Right atrium auricular region (tissue), 2 donors: ENCODE measurements at regions not wholly inside any gene's neighbourhood (a gene's known extent, or its start where the extent isn't known, plus 50 kb on each side); places are given as distances from the start of the nearest gene placed in this dataset.
A peak's percentile ranks its signal among the peaks of the same experiment; 100 is the strongest.

Source experiments
- DNase-seq: peaks from one replicate; pipeline ENCODE4 v3.0.0-alpha.2; 2019; ENCODE audit warnings: low spot score
- H3K27ac ChIP-seq, 2 donors: fragments of 200-600 bp; sonication (generic); 1 replicate in 1 of 2; 2 replicates in 1 of 2; pipeline ENCODE4 v1.5.1; 2016 to 2019
- H3K27me3 ChIP-seq, 2 donors: fragments of 200-600 bp; sonication (generic); one replicate each; pipeline versions ENCODE4 v1.5.1 to v1.6.0; 2017 to 2019
- H3K36me3 ChIP-seq: fragments of 200-600 bp; sonication (generic); one replicate; pipeline ENCODE4 v1.5.1; 2016
- H3K4me1 ChIP-seq, 2 donors: fragments of 200-600 bp; sonication (generic); one replicate each; pipeline versions ENCODE4 v1.5.1 to v1.6.0; 2017 to 2019
- H3K4me3 ChIP-seq, 2 donors: fragments of 200-600 bp; sonication (generic); 1 replicate in 1 of 2; 2 replicates in 1 of 2; pipeline ENCODE4 v1.5.1; 2017 to 2019; ENCODE audit warnings: mild to moderate bottlenecking in 1 of 2, moderate library complexity in 1 of 2
- H3K9me3 ChIP-seq, 2 donors: fragments of 200-600 bp; sonication (generic); one replicate each; pipeline ENCODE4 v1.5.1; 2019
- TF ChIP-seq, protein P1 (sequence below), 2 donors: fragments of 200-600 bp; sonication (generic); IDR thresholded peaks; one replicate each; pipeline ENCODE4 v1.5.1; 2019; ENCODE audit warnings: antibody characterized with exemption in 2 of 2

DNA sequence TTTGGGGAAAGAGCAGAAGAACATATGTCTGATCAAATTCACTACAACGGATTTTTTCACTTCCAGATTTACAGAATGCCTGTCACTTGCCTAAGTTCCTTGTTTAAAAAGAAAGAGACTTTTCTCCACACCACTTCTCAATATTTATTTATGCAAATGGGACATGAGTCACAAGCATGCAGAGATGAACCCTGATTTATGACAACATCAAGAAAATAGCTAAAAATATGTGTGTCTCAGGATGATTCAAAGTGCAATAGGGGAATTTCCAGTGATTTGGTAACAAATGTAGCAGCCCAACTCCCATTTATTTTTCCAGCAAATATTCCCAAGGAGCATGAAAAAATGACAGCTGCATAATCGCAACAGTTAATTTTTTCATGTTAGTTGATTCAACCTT lies 180.4 kb upstream of the FAT1 start:
- no peaks in the 10 kb centered on the region for H3K27me3 ChIP-seq
- H3K36me3 ChIP-seq = no peaks in the 10 kb centered on the region
- no peaks in the 10 kb centered on the region for H3K4me1 ChIP-seq
- TF ChIP-seq, protein P1, sequence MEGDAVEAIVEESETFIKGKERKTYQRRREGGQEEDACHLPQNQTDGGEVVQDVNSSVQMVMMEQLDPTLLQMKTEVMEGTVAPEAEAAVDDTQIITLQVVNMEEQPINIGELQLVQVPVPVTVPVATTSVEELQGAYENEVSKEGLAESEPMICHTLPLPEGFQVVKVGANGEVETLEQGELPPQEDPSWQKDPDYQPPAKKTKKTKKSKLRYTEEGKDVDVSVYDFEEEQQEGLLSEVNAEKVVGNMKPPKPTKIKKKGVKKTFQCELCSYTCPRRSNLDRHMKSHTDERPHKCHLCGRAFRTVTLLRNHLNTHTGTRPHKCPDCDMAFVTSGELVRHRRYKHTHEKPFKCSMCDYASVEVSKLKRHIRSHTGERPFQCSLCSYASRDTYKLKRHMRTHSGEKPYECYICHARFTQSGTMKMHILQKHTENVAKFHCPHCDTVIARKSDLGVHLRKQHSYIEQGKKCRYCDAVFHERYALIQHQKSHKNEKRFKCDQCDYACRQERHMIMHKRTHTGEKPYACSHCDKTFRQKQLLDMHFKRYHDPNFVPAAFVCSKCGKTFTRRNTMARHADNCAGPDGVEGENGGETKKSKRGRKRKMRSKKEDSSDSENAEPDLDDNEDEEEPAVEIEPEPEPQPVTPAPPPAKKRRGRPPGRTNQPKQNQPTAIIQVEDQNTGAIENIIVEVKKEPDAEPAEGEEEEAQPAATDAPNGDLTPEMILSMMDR (IDR thresholded peaks at IDR 0.05) = no peak
- no peak overlapping the region for H3K4me3 ChIP-seq
- DNase-seq = no peak
- no peaks in the 10 kb centered on the region for H3K9me3 ChIP-seq
- H3K27ac ChIP-seq = peak overlapping the region in 1 of 2 donors; percentile 37

DNA sequence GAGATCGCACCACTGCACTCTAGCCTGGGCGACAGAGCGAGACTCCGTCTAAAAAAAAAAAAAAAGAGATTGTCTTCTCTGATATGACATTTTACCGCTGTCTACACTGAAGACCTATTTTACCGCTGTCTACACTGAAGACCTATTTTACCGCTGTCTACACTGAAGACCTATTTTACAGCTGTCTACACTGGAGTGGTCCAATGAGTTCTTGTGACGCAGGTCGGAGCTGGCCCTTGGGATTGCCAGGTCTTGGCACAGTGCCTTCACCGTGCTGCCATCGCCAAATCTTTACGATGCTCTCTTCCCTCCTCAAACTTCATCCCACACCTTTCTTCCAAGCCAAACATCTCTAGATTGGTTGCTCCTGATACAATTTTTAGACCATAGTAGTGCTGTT lies 183.1 kb upstream of the FAT1 start:
- H3K27ac ChIP-seq = no peak overlapping the region
- no peak for DNase-seq
- TF ChIP-seq, protein P1 (IDR thresholded peaks at IDR 0.05) = no peak

DNA sequence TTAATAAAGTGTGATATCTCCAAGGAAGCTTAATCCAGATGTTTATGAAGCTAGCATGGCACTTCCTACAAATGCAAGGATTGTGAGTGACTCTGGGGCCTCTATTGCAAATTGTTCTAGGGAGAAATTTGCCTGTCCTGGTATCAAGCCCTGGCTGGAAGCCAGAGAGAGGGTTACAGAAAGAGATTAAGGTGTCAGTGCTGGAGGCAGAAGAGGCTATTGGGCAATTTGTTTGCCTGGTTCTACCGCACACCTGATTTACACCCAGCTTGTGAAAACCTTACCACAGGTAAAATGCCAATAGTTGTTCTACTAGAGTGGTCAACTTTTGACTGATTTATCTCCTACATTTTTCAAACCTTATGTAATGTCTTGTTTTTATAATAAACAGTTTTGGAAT lies 186.7 kb upstream of the FAT1 start:
- Histone ChIP-seq H3K27me3 (no peaks in the 10 kb centered on the region), H3K9me3 (no peaks in the 10 kb centered on the region), H3K27ac (no peak overlapping the region), H3K4me1 (no peaks in the 10 kb centered on the region), H3K4me3 (no peak overlapping the region), H3K36me3 (no peaks in the 10 kb centered on the region)
- TF ChIP-seq, protein P1 (IDR thresholded peaks at IDR 0.05) = no peak
- DNase-seq = no peak

More for the DNA sequence above, 183.1 kb upstream of the FAT1 start:
- no peaks in the 10 kb centered on the region for H3K27me3 ChIP-seq
- H3K4me3 ChIP-seq = no peak overlapping the region
- H3K9me3 ChIP-seq = no peaks in the 10 kb centered on the region
- no peaks in the 10 kb centered on the region for H3K36me3 ChIP-seq
- no peaks in the 10 kb centered on the region for H3K4me1 ChIP-seq

DNA sequence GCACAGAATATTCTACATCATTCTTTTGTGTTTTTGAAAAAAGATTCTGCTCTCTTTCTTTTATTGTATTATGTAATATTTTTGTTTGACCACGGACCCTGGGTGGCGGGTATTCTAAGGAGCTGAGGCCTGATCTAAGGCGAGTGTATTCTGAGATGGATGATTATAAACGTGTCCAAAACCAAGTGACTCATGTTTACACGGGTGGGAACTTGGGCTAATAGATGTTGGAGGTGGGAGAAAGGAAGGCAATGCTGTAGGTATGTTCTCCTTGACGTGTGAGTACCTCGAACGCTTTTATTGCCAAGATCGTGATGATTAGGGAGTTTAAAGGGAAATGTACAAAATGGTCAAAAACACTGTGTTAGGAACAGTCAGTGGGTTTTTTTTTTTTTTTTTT lies 188.9 kb upstream of the FAT1 start:
- no peaks in the 10 kb centered on the region for H3K27me3 ChIP-seq
- no peak overlapping the region for H3K27ac ChIP-seq
- H3K36me3 ChIP-seq = no peaks in the 10 kb centered on the region
- H3K9me3 ChIP-seq = no peaks in the 10 kb centered on the region
- no peak for DNase-seq
- H3K4me3 ChIP-seq = no peak overlapping the region
- TF ChIP-seq, protein P1 (IDR thresholded peaks at IDR 0.05) = no peak
- H3K4me1 ChIP-seq = no peaks in the 10 kb centered on the region

DNA sequence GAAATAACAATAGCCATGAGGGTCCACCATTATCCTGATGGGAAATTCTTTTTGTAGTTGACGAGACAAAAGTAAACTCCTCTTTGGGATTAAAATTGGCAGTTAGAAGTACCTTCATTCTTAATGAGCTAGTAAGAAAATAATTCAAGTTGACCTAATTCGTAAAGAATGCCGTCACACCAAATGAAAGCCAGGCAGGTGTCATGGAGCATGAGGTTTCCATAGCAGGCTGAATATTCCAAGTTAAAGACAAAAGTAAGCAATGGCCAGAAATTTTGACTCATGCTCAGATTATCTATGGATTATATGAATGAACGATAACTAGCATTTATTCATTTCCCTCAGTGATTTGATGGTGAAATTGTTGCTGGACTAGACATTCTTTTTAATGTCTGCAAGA lies 192.2 kb upstream of the FAT1 start:
- H3K4me3 ChIP-seq = no peak overlapping the region
- H3K27ac ChIP-seq = no peak overlapping the region
- TF ChIP-seq, protein P1 (IDR thresholded peaks at IDR 0.05) = no peak
- H3K36me3 ChIP-seq = no peaks in the 10 kb centered on the region
- no peaks in the 10 kb centered on the region for H3K27me3 ChIP-seq
- DNase-seq = no peak
- no peaks in the 10 kb centered on the region for H3K4me1 ChIP-seq
- H3K9me3 ChIP-seq = no peaks in the 10 kb centered on the region

DNA sequence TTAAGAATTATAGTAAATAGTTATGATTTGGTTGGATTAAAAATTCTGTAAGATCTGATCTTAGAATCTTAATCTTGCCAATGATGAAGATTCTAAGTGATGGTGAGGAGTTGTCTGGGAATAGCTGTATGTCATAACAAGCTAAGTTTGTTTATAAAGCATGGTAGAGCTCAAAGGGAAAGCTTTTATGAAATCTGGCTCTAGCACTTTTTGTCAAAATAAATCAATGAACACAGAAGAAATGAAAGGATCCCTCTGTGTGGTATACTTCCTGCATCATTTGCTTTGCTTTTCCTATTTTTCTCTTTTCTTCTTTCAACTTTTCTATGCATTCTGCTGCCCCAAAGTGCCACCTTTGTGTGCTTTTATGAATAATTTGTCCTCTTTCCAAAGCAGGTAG lies 193.5 kb upstream of the FAT1 start:
- no peaks in the 10 kb centered on the region for H3K9me3 ChIP-seq
- TF ChIP-seq, protein P1 (IDR thresholded peaks at IDR 0.05) = no peak
- H3K27me3 ChIP-seq = no peaks in the 10 kb centered on the region
- no peak overlapping the region for H3K27ac ChIP-seq
- H3K36me3 ChIP-seq = no peaks in the 10 kb centered on the region
- no peak for DNase-seq
- no peaks in the 10 kb centered on the region for H3K4me1 ChIP-seq
- H3K4me3 ChIP-seq = no peak overlapping the region
